HG03280 (cell line): ENCODE measurements at regions not wholly inside any gene's neighbourhood (a gene's known extent, or its start where the extent isn't known, plus 50 kb on each side); places are given as distances from the start of the nearest gene placed in this dataset.
A peak's percentile ranks its signal among the peaks of the same experiment; 100 is the strongest.
"Not testable (repeated sequence)": the region's sequence is repeated elsewhere in the genome, so short reads cannot be mapped to it uniquely, and the experiment has no call there.

Source experiments
- ATAC-seq: cut with Tn5 transposase; IDR thresholded peaks from one replicate; pipeline ENCODE4 v1.9.1; 2021; ENCODE audit warnings: mild to moderate bottlenecking, moderate library complexity; ENCODE audit not compliant: unreplicated experiment

DNA sequence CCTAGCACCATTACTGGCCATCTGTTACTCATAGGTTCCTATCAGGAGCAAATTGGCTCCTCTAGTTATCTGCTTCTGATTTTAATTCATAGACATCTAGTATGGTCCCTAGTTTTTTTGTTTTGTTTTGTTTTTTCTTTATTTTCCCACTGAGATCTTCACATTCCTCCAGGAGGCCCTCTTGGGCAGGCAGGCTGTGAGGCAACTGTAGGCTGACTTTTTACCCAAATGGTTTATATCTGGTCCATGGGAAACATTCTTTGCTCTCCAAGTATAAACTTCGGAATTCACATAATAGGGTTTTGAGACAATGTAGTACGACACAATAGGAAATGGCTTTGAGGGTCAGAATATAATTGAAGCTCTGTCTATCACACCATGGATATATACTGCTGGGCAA, 250.9 kb upstream of the DAB2 start:
- no peak for ATAC-seq

DNA sequence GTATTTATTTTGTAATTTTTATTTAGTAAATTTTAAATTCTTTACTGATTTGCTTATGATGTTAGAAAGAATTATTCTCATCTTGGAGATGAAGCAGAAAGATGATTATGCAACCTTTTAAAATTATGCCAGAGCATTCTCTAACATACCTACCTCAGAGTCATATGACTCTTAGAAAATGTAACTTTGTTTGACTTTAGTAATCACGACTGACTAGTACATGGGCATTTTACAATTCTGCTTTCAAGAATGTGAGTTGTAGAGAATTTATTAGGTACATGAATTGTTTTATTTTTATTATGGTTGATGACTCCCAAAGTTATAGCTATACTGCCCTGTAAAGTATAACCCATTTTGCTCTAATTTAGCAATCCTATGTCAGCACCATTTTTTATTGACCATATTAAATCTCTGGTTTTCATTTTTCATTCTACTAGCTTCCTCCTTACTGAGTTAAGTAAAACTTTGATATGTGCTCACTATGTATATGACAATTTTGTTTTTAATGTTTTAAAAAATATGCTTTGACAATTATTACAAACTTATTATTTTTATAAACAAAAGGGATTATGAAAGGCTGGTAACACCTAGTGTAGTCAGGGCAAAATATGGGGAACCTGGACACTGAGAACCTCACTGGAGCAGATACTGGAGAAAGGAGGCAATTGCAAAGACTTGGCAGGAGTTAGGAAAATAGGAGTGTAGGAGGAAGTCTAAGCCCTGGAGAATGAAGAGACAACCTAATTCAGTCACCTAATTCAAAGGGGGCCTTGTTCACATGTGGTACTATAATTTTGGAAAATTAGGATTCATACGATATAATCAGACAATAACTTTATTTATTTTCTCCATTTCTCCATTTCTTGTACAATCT, 249.7 kb upstream of the DAB2 start:
- ATAC-seq: no peak

DNA sequence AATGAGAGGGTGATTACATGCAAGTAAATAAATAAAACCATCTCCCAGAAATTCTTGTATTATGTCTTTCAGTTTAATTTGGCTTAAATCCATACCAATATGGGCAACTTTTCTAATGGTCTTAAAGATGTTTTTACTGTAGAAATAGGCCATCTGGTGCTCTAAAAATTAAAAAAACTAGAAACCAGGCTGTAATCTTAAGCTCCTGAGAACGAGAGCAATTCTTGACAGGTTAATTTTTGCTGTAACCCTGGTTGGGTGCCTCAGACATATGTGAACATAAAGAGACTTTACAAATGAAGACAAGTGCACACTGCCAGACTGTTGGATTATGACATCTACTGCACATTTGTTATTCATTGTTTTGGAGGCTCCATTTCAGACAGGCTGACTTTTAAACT, 246.8 kb upstream of the DAB2 start:
- ATAC-seq: no peak

DNA sequence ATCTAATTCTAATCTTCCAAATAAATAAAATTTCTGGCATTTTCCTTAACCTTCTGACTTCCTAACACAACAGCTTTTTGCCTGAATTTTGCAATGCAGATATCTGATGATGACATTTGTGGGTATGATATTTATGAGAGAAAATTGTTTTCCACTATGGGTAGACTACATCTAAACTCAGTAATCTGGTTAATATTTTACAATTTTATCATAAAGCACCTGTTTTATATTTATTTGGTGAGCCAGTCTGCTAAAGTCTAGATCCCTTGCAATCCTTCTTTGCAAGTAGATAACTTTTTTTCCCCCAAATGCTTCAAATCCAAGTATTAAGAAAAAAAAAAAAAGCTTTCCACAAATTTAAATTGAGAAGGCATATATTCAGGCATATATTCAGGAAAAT, 246.2 kb upstream of the DAB2 start:
- ATAC-seq: no peak

DNA sequence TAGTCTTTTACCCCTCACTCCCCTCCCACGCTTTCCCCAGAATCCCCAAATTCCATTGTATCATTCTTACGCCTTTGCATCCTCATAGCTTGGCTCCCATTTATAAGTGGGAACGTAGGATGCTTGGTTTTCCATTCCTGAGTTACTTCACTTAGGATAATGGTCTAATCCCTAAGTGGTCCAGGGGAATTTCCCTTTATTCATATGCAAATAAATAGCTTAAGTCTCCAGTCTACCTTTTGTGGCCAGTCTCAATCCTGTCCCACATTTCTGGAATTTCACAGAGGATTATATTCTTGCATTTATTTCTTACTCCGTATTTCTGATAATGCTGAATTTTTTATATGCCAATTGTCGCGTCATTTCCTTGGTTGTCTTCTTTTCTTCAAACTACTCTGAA, 245.6 kb upstream of the DAB2 start:
- ATAC-seq: no peak

DNA sequence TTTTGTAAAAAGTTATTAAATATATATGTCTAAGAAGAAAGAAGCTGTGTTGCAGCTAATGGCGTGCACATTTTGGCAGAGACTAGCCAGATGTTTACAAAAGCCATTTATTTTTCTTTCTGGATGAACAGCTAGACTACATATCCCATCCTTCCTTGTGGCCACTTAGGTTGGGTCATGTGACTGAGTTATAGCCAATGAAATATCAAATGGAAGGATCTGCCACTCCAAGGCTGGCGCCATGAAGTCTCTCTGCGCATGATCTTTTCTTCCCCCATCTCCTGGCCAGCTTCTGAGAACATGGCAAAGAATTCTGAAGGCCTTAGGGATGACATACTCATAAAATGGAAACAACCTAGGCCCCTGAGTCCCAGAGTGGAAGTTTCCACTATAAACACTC, 244.2 kb upstream of the DAB2 start:
- ATAC-seq: no peak

DNA sequence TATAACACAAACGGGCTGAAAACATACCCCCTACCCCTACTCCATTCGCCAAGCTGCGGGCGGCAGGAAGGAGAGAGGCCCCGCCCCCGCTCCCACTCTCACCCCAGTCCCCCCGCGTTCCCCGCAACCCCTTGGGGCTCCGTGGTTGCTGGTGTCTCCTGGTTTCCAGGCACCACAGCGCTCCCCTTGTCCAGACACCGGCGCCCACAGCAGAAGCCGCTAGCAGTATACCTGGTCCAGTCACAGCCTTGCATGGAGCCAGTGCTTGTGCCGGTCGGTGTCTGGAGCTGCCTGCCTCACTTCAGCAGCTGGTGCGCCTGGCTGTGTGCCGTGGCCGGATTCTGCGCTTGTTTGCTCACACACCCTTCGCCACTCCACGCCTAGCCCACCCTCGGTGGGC, 240.5 kb upstream of the DAB2 start:
- no peak for ATAC-seq

DNA sequence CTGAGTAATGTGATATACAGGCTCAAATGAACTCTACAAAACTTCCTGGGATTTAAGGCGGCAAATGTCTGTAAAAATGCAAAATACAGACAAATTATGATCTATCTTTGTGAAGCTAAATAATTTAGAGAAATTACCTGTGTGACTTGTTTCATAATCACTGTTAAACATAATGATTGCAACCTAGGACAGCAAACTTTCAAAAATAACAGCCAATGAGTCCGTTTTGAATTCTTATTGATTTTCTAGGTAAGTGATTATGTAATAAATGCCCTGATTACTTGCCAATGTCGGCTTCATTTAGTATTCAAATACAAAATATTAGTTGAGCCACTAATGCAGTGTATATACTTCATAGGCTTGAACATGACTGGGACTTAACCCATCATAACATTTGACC, 238.2 kb upstream of the DAB2 start:
- no peak for ATAC-seq

DNA sequence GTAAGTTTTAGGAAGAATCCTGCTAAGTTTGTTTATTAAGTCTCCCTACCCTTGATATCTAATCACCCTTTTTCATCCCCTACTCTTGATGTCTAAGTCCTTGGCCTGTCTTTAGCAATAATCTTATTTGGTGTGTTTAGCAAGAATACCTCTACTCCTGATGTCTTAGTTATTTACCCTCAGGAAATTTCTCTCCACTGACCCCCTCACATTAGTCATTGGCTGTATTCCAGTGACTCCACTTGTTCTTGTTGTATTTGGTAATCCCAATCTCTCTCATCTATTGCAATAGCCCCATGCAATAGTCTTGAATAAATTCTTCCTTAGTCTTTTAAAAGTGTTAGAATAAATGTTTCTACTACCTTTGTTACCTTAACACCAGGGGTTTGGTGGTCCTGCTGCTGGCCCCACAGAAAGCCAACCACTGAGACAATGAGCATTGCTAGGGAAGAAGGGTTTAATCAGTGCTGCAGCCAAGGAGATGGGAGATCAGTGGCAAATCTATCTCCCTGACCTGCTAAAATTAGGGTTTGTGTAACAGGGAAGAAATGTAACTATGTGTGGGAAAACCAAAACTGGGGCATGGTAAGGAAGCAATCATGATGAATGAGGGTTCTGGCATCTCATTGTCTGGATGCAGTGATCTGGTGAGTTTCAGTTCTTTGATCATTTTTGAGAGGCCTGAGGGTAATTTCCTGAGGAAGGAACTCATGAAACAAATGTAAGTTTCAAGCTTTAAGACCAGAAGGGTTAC, 236.4 kb upstream of the DAB2 start:
- ATAC-seq: no peak

DNA sequence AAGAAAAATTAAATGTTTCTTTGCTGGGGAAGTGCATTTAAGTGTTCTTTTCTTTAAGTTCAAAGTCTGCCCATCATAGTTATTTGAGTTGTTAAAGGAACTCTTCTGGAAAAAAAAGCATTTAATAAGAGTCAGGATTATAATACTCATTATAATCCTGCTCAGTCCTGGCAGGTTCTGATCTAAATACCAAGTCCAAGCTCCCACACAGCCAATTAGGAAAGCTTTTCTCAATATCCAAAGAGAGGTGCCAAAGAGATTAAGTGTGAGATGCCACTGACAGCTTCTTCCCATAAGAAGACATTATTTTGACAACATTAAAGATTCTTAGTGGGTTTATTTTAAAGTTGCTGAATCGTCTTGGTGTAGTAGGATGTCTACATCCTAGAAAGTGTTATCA, 235.2 kb upstream of the DAB2 start:
- ATAC-seq: no peak

DNA sequence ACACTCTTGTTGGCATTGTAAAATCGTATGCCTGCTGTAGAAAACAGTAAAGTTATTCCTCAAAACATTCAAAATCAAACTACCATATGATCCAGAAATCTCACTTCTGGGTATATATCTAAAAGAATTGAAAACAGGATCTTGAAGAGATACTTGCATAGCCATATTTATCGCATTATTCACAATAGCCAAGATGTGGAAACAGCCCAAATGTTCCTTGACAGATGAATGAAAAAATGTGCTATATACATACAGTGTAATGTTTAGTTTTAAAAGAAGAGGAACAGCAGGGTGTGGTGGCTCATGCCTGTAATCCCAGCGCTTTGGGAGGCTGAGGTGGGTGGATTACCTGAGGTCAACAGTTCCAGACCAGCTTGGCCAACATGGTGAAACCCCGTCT, 234.1 kb upstream of the DAB2 start:
- ATAC-seq: no peak

DNA sequence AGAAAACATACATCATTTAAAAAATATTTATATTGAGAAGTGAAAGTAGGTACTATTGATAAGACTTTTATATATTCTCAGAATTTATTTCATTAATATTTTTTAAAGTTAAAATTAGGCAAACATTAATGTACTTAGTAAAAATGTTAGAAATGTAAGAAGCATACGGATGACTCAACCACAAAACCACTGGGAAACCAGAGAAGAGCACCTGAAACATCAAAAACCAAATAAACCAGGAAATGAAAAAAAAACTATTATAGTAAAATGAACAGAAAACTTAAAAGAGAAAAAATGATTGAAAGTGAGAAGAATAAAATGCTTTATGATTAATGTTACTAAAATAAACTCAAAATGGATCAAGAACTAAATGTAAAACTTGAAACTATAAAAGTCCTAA, 233.2 kb upstream of the DAB2 start:
- no peak for ATAC-seq

DNA sequence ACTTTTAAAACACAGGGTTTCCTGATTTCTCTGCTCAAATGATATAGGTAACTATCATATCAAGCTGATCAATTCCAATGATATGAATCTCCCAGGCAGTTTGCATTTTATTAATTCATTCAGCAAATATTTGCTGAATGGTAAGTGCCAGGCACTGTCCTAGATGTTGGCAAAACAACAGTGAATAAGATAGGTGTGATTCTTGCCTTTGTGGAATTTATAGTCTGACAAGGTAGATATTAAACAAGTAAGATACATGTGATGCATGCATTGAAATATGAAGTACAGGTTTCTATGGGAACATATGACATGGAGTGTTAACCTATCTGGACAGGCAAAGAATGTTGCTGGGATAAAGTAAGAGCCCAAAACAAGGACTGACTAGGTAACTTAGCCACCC, 231.8 kb upstream of the DAB2 start:
- no peak for ATAC-seq

DNA sequence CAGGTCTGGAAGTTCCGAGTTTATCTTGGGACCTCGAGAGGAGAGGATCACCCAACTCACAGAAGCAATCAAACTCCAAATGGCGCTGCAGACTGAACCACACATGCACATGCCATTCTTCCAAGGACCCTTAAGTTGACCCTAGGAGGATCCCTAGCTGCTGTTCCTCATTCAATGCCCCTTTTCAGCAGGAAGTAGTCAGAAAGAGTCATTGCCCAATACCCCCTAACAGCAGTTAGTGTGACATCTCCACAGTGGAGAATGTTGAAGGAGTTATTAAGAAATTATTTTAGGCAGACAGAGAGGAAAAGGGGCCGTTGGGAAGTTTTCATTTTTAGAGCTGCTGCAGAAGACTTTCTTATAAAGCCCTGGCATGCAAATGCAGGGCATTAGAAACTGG, 229.9 kb upstream of the DAB2 start:
- ATAC-seq: no peak

DNA sequence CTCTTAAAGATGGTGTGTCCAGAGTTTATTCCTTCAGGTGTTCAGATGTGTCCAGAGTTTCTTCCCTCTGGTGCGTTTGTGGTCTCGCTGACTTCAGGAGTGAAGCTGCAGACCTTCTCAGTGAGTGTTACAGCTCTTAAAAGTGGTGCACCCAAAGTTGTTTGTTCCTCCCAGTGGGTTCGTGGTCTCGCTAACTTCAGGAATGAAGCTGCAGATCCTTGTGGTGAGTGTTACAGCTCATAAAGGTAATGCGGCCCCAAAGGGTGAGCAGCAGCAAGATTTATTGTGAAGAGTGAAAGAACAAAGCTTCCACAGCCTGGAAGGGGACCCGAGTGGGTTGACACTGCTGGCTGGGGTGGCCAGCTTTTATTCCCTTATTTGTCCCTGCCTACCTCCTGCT, 227.7 kb upstream of the DAB2 start:
- ATAC-seq: not testable (repeated sequence)

DNA sequence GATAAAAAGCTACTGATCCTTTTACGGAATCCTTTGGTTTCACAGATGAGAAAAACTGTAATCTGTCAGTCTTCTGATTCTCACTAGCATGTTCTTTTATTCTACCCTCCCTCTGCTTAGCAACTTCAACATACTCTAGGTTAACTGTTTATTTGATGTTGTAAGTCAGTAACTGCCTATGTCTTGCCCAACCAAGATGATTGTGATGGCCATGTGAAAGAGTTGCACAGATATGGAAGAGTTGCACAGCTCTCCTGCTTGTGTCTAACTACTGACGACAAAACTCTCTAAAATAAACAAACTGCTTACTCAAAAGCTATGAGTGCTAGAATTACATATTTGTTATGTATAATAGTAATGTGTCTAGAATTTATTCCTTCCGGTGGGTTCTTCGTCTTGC, 227.3 kb upstream of the DAB2 start:
- no peak for ATAC-seq

DNA sequence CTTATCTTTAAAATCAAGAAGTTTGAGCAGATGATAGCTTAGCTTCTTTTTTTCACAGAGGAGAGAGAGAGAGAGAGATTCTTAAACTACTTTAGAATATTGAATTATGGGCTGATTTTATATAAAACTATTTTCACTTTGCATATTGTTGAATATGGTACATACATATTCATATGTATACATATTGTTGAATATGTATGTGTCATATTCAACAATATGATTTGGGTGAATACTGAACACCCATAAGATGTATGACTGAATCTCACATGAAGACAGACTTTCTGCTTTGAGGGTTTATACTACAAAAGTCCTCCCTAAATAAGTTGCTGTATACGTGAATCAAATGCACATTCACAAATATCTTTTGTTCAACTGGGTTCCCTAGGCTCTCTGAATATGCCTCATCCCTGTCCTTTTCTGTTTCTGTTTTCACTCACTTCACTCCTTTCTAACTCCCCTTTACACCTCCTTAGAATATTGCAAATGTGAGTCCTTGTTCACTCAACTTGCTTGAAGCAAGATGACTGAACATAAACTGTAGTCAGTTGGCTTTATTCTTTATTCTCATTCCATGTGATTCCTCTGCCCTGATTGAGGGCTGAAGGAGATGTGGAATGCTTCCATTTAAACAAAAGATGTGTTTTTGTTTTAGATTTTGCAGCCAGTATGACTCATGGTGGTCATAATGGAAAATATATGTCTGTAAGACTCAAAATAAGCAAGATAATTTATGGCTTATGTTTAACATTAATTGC, 225.4 kb upstream of the DAB2 start:
- ATAC-seq: no peak

DNA sequence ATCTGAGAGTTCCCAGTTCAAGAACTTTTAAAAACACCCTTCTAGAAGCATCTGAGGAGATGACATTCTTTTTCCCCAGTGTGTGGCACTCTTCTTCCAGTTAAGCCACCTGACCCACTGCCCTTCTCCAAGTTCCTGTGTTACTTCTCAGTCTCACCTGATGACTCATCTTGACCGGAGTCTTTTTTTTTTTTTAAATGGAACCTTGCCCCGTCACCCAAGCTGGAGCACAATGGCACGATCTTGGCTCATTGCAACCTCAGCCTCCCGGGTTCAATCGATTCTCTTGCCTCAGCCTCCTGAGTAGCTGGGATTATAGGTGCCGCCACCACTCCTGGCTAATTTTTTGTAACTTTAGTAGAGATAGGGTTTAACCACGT, 224.1 kb upstream of the DAB2 start:
- no peak for ATAC-seq

DNA sequence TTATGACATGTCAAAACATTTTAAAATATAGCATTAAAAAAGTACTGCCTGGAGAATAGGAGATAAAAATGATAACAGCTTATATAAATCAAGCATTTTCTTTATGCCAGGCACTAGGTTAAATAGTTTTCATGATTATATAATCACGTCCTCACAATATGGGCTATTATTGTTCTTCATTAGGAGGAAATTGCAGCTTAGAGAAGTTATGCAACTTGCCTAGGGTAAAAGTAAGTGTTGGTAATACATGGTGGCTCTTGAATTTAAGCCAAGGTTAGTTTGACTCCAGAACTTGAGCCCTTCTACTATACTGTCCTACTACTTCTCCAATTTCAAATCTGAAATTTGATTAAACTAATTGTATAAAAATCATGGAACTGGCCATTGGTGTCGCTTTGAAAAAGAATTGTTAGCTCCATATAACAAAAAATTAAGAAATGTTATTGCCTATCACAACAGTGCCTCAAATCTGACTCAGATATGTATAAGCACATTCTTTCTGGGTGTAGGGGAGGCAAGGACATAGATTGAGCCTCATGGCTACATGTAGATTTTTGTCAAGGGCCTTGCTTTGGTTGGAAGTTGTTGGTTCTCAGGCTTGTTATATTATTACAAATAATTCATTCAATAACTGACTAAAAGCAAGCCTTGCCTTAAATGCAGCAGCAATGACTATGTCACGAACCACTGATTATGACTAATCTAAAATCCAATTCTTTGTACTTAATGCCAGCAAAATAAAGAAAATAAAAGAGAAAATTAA, 223.5 kb upstream of the DAB2 start:
- no peak for ATAC-seq

DNA sequence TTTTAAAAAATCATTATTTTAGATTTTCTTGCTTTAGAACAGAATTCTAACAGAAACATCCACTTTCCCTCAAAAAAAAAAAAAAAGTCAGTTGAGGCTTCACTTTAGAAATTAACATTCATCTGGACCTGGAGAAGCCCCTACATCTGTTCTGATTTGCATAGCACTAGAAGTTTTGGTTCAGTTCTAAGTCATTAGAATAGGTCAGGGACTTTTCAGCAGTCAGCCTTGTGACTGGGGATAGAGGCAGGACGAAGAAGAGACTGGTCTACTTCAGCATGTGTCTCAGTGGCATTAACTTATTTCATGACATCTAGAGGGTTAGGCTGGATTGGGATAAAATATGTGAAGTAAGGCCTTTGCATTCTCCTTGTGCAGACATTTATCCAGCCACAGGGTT, 215.8 kb upstream of the DAB2 start:
- ATAC-seq: peak; percentile 84

DNA sequence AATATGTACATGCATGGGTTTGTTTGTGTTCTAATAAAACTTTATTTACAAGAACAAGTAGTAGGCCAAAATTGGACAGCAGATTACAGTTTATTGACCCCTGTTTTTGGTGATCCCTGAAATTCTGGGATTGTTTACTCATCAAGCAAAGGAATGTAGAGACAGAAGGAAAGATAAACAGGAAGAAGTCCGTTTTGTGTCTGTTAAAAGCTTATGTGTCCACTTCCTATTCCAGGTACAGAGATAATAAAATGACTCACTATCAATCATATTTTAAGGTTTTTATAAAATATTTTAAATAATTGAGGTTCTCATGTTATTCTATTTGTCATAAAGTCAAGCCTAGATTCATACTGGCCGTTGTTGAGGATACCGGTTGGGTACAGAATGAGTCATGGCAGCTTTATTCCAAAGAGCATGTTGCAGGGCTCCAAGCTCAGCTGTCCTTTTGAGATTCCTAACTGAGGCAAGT, 214.9 kb upstream of the DAB2 start:
- ATAC-seq: no peak
